NT2/D1 (cell line): ENCODE measurements at regions not wholly inside any gene's neighbourhood (a gene's known extent, or its start where the extent isn't known, plus 50 kb on each side); places are given as distances from the start of the nearest gene placed in this dataset.

Source experiments
- SUZ12 ChIP-seq: IDR thresholded peaks from 2 replicates; pipeline ENCODE4 v1.6.1; 2011; ENCODE audit not compliant: insufficient read length, insufficient read depth; ENCODE audit errors: extremely low read depth
- YY1 ChIP-seq: IDR thresholded peaks from 2 replicates; pipeline ENCODE4 v1.6.1; 2011; ENCODE audit not compliant: insufficient read length, insufficient read depth
- ZNF274 ChIP-seq: IDR thresholded peaks from 2 replicates; pipeline ENCODE4 v1.6.1; 2011; ENCODE audit warnings: mild to moderate bottlenecking, low read depth, low read length

- TF ChIP-seq ZNF274: no peak
- no peak for TF ChIP-seq YY1
- no peak for TF ChIP-seq SUZ12
Measured at GRCh38 chr22:22815397-22816170, 72.0 kb upstream of the IGLL5 start.
